ENCODE measurements at regions not wholly inside any gene's neighbourhood (a gene's known extent, or its start where the extent isn't known, plus 50 kb on each side); places are given as distances from the start of the nearest gene placed in this dataset.

DNA sequence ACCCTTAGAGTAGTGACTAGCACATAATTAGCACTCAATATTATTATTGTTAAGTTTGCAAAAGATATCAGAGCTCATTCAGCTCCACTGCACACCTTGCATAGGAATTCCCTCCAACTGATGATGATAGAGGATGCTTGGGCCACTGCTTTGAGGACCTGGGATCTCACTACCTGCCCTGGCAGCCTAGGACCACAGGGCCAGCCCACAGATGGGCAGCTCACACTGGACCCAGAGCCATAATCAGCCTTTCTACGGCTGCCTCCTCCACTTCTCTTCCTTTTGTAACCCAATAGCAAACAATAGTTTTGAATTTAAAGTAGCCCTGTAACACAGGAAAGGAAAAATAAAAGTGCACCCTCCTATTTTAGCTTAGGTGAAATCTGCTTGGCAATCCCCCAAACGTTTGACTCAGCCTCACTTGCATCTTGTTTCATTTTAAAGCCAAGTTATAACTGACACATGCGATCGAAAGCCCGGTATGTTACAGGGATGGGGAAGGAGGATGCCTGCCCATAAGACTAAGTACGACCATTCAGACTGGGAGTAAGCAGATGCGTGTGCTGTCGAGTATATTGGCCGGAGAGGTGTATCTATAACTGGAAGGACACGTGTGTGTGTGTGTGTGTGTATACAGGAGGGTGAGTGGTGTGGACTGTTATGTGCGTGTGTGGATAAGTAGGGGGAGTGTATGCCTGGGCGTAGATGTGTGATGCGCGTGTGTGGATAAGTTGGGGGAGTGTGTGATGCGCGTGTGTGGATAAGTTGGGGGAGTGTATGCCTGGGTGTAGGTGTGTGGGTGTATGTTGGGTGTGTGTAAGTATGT is 65.9 kb downstream of the CPN2 start:
- no peak for DNase-seq (ENCODE audit: low read depth, low spot score)
- no peak overlapping the region for H3K4me3 ChIP-seq (ENCODE audit: low read depth, low read length)
- ChIA-PET POLR2A (no interaction called here), CTCF (interaction anchor here (1.7 to 2.5 kb wide), 2 partner anchors 31 to 504 kb away, joined by 5 to 11 read pairs; no protein-coding TSS in a partner anchor)
- TF ChIP-seq, protein P1, sequence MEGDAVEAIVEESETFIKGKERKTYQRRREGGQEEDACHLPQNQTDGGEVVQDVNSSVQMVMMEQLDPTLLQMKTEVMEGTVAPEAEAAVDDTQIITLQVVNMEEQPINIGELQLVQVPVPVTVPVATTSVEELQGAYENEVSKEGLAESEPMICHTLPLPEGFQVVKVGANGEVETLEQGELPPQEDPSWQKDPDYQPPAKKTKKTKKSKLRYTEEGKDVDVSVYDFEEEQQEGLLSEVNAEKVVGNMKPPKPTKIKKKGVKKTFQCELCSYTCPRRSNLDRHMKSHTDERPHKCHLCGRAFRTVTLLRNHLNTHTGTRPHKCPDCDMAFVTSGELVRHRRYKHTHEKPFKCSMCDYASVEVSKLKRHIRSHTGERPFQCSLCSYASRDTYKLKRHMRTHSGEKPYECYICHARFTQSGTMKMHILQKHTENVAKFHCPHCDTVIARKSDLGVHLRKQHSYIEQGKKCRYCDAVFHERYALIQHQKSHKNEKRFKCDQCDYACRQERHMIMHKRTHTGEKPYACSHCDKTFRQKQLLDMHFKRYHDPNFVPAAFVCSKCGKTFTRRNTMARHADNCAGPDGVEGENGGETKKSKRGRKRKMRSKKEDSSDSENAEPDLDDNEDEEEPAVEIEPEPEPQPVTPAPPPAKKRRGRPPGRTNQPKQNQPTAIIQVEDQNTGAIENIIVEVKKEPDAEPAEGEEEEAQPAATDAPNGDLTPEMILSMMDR (IDR thresholded peaks at IDR 0.05; ENCODE audit: insufficient read depth, low read length, missing control alignments): no peak

- TF ChIP-seq, protein P1 (IDR thresholded peaks at IDR 0.05; ENCODE audit: insufficient read depth, low read length, missing control alignments): no peak
- POLR2A ChIA-PET: no interaction called here
- H3K4me3 ChIP-seq (ENCODE audit: low read depth, low read length): no peak overlapping the region
- CTCF ChIA-PET: interaction anchor here (1.7 to 2.5 kb wide), 2 partner anchors 30 to 505 kb away, joined by 5 to 11 read pairs; no protein-coding TSS in a partner anchor
- DNase-seq (ENCODE audit: low read depth, low spot score): no peak
Measured at GRCh38 chr3:194285850-194286197, 65.3 kb downstream of the CPN2 start.

DNA sequence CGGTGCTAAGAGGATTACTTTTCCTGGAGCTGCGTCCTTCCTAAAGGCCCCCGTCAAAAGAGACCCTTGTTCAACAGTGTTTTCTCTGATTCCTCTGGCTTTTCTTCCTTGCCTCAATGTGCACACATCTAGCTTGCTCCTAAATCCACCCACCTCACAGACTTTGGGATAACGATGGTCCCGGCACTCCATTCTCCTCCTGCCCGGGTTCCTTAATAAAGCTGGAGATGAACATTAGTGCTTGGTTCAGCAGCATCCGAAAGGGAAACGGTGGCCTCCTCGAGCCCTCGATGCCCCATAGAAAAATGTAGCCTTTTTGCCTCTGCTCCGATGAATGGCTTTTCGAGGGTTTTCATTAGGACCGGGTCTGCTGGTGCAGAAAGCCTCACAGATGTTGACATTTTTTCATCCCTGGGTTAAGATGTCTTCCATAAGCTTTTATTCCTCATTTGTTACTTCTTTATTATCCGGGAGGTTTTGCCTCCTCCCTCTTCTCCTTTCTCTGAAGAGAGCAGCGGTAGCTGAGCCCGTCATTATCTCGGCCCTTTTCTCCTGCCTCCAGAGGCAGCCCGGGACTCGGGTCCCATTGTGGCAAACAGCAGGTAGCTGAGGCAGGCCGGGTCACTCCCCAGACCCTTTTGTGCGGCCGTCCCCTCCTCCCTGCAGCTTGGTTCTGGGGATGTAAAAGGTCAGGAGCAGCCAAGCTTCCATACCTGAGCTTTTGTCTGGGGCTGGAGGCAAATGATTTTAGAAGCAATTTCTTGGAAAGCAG is 64.6 kb downstream of the CPN2 start:
- TF ChIP-seq, protein P1 (IDR thresholded peaks at IDR 0.05; ENCODE audit: insufficient read depth, low read length, missing control alignments): no peak
- ChIA-PET CTCF (interaction anchor here (2.5 kb wide), 1 partner anchor 30 kb away, joined by 11 read pairs; no protein-coding TSS in a partner anchor), POLR2A (interaction anchor here (0.6 to 0.8 kb wide), 2 partner anchors 9 to 433 kb away, joined by 3 to 4 read pairs; no protein-coding TSS in a partner anchor)
- no peak for DNase-seq (ENCODE audit: low read depth, low spot score)
- no peak overlapping the region for H3K4me3 ChIP-seq (ENCODE audit: low read depth, low read length)

GRCh38 chr3:194287374-194287773 is 63.8 kb downstream of the CPN2 start:
- TF ChIP-seq, protein P1 (IDR thresholded peaks at IDR 0.05; ENCODE audit: insufficient read depth, low read length, missing control alignments): no peak
- CTCF ChIA-PET: interaction anchor here (2.5 kb wide), 1 partner anchor 29 kb away, joined by 11 read pairs; no protein-coding TSS in a partner anchor
- no peak overlapping the region for H3K4me3 ChIP-seq (ENCODE audit: low read depth, low read length)
- POLR2A ChIA-PET: interaction anchor here (0.6 to 0.8 kb wide), 2 partner anchors 10 to 434 kb away, joined by 3 to 4 read pairs; no protein-coding TSS in a partner anchor
- no peak for DNase-seq (ENCODE audit: low read depth, low spot score)

DNA sequence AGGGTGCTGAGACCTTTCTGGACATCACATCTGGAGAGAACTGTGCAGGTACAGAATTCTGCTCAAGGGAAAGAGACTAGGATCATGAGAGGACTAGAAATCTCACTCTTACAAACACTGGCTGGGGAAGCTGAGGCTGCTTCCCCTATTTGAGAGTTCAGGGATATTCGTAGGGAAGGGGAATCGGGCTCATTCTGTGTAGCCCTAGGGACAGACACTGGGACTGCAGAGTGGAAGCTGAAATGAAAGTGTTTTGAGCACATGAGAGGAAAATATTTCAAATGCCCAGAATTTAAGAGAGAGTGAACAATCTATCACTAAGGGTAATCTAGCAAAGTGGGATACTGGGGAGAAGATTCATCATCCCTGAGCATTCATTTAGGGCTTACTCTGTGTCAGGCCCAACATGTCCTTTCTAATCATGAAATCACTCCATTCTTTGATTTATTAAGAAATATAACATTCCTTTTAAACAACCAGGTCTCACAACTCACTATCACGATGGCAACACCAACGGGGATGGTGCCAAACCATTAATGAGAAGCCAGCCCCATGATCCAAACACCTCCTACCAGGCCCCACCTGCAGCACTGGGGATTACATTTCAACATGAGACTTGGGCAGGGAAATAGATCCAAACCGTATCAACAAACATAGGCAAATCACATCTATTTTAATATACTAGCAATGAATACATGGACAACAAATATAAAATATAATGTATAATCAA is 63.0 kb downstream of the CPN2 start:
- H3K4me3 ChIP-seq (ENCODE audit: low read depth, low read length): no peak overlapping the region
- ChIA-PET CTCF (no interaction called here), POLR2A (no interaction called here)
- DNase-seq (ENCODE audit: low read depth, low spot score): no peak
- TF ChIP-seq, protein P1 (IDR thresholded peaks at IDR 0.05; ENCODE audit: insufficient read depth, low read length, missing control alignments): no peak

Data from AG04449 (cell line).